Neural progenitor cell (in vitro differentiated cells): ENCODE measurements at regions not wholly inside any gene's neighbourhood (a gene's known extent, or its start where the extent isn't known, plus 50 kb on each side); places are given as distances from the start of the nearest gene placed in this dataset.

Experiments
- DNase-seq: peaks from one replicate; pipeline ENCODE4 v3.0.0-alpha.2; 2016; ENCODE audit warnings: low spot score
- H2AFZ ChIP-seq: fragments of 200-600 bp; sonication (generic); replicated peaks from 2 replicates; pipeline ENCODE4 v1.6.1; 2016; ENCODE audit warnings: antibody characterized with exemption
- H3F3A ChIP-seq: fragments of 200-600 bp; sonication (generic); 2 replicates; pipeline ENCODE4 v1.6.1; 2016; ENCODE audit warnings: antibody characterized with exemption, low read depth
- H3K27ac ChIP-seq: fragments of 200-600 bp; sonication (generic); 2 replicates; pipeline ENCODE4 v1.5.1; 2016; ENCODE audit warnings: mild to moderate bottlenecking
- H3K27me3 ChIP-seq: fragments of 200-600 bp; sonication (generic); 2 replicates; pipeline ENCODE4 v1.6.1; 2016; ENCODE audit warnings: mild to moderate bottlenecking, moderate library complexity
- H3K36me3 ChIP-seq: fragments of 200-600 bp; sonication (generic); 2 replicates; pipeline ENCODE4 v1.5.1; 2016
- H3K4me1 ChIP-seq: fragments of 200-600 bp; sonication (generic); 2 replicates; pipeline ENCODE4 v1.6.1; 2016; ENCODE audit warnings: mixed run types
- H3K4me2 ChIP-seq: fragments of 200-600 bp; sonication (generic); 2 replicates; pipeline ENCODE4 v1.6.1; 2016
- H3K4me3 ChIP-seq: fragments of 200-600 bp; sonication (generic); 2 replicates; pipeline ENCODE4 v1.5.1; 2016
- H3K79me2 ChIP-seq: fragments of 200-600 bp; sonication (generic); 2 replicates; pipeline ENCODE4 v1.6.1; 2016; ENCODE audit warnings: low read depth
- H3K9ac ChIP-seq: fragments of 200-600 bp; sonication (generic); 2 replicates; pipeline ENCODE4 v1.6.1; 2016
- H3K9me3 ChIP-seq: fragments of 200-600 bp; sonication (generic); 2 replicates; pipeline ENCODE4 v1.5.1; 2016; ENCODE audit warnings: low read depth
- H4K20me1 ChIP-seq: fragments of 200-600 bp; sonication (generic); 2 replicates; pipeline ENCODE4 v1.6.1; 2016; ENCODE audit warnings: low read depth
- H3K27ac Mint-ChIP-seq: 3 replicates; pipeline ENCODE4 v1.8.0; 2021; ENCODE audit warnings: mixed read lengths
- H3K27me3 Mint-ChIP-seq: 2 replicates; pipeline ENCODE4 v1.8.0; 2022; ENCODE audit warnings: low read depth, mild to moderate bottlenecking, inconsistent platforms, moderate library complexity, mixed read lengths; ENCODE audit not compliant: insufficient read depth
- H3K36me3 Mint-ChIP-seq: 3 replicates; pipeline ENCODE4 v1.8.0; 2021; ENCODE audit warnings: mixed read lengths
- H3K4me1 Mint-ChIP-seq: 3 replicates; pipeline ENCODE4 v1.8.0; 2021; ENCODE audit warnings: mixed read lengths
- H3K4me3 Mint-ChIP-seq: 3 replicates; pipeline ENCODE4 v1.8.0; 2021; ENCODE audit warnings: mild to moderate bottlenecking, moderate library complexity, mixed read lengths
- H3K9me3 Mint-ChIP-seq: 3 replicates; pipeline ENCODE4 v1.8.0; 2020; ENCODE audit warnings: mixed read lengths
- CTCF ChIP-seq: fragments of 200-600 bp; sonication (generic); IDR thresholded peaks from 2 replicates; pipeline ENCODE4 v1.5.1; 2017; ENCODE audit warnings: antibody characterized with exemption, mild to moderate bottlenecking
- EZH2 ChIP-seq: fragments of 200-600 bp; sonication (generic); IDR thresholded peaks from 2 replicates; pipeline ENCODE4 v1.6.1; 2017; ENCODE audit warnings: antibody characterized with exemption, mild to moderate bottlenecking, moderate library complexity
- EZH2phosphoT487 ChIP-seq: fragments of 200-600 bp; sonication (generic); IDR thresholded peaks from 2 replicates; pipeline ENCODE4 v1.6.1; 2017; ENCODE audit warnings: antibody characterized with exemption

- no peak overlapping the region for H2AFZ ChIP-seq
- H3K27ac ChIP-seq, result no peak overlapping the region
- H3K4me2 ChIP-seq, result no peak overlapping the region
- H3K36me3 ChIP-seq, result no peaks in the 10 kb centered on the region
- H3F3A ChIP-seq, result peaks cover 6% of the 10 kb centered on the region
- Mint-ChIP-seq H3K27me3 (peaks cover 1% of the 10 kb centered on the region), H3K4me3 (no peak overlapping the region), H3K4me1 (peaks cover 2% of the 10 kb centered on the region), H3K9me3 (peaks cover 5% of the 10 kb centered on the region), H3K36me3 (no peaks in the 10 kb centered on the region), H3K27ac (no peak overlapping the region)
- H3K4me1 ChIP-seq, result peaks cover 12% of the 10 kb centered on the region
- no peaks in the 10 kb centered on the region for H3K27me3 ChIP-seq
- H3K79me2 ChIP-seq, result no peaks in the 10 kb centered on the region
- no peaks in the 10 kb centered on the region for H3K9me3 ChIP-seq
- H4K20me1 ChIP-seq, result peaks cover 4% of the 10 kb centered on the region
- H3K9ac ChIP-seq, result no peak overlapping the region
- TF ChIP-seq EZH2phosphoT487 (no peak), CTCF (no peak), EZH2 (no peak)
- H3K4me3 ChIP-seq, result no peak overlapping the region
- DNase-seq, result no peak
These were observed 57.1 kb upstream of the PPP2R5A start for GRCh38 chr1:212228076-212228475.

GRCh38 chr1:212228591-212229119, 56.6 kb upstream of the PPP2R5A start:
- Histone ChIP-seq H3K4me3 (no peak overlapping the region), H3K36me3 (no peaks in the 10 kb centered on the region), H3K79me2 (no peaks in the 10 kb centered on the region), H3K9me3 (no peaks in the 10 kb centered on the region), H3K4me1 (peaks cover 12% of the 10 kb centered on the region), H3K27me3 (no peaks in the 10 kb centered on the region), H3K27ac (no peak overlapping the region), H3F3A (peaks cover 6% of the 10 kb centered on the region), H3K9ac (no peak overlapping the region), H4K20me1 (peaks cover 4% of the 10 kb centered on the region), H3K4me2 (no peak overlapping the region), H2AFZ (no peak overlapping the region)
- no peak overlapping the region for H3K27ac Mint-ChIP-seq
- peaks cover 3% of the 10 kb centered on the region for H3K27me3 Mint-ChIP-seq
- peaks cover 9% of the 10 kb centered on the region for H3K9me3 Mint-ChIP-seq
- DNase-seq, result no peak
- no peaks in the 10 kb centered on the region for H3K36me3 Mint-ChIP-seq
- peaks cover 8% of the 10 kb centered on the region for H3K4me1 Mint-ChIP-seq
- no peak overlapping the region for H3K4me3 Mint-ChIP-seq
- no peak for TF ChIP-seq EZH2phosphoT487

GRCh38 chr1:212229654-212230053, 55.6 kb upstream of the PPP2R5A start:
- Mint-ChIP-seq H3K36me3 (no peaks in the 10 kb centered on the region), H3K27ac (no peak overlapping the region), H3K9me3 (peaks cover 9% of the 10 kb centered on the region), H3K4me1 (peaks cover 14% of the 10 kb centered on the region), H3K4me3 (no peak overlapping the region), H3K27me3 (peaks cover 3% of the 10 kb centered on the region)
- Histone ChIP-seq H3K79me2 (no peaks in the 10 kb centered on the region), H3K9me3 (no peaks in the 10 kb centered on the region), H3K4me2 (no peak overlapping the region), H3K4me1 (peaks cover 12% of the 10 kb centered on the region), H3K27me3 (no peaks in the 10 kb centered on the region), H3K27ac (no peak overlapping the region), H4K20me1 (peaks cover 4% of the 10 kb centered on the region), H2AFZ (no peak overlapping the region), H3K36me3 (no peaks in the 10 kb centered on the region), H3K4me3 (no peak overlapping the region), H3K9ac (no peak overlapping the region), H3F3A (peaks cover 6% of the 10 kb centered on the region)
- DNase-seq, result no peak
- TF ChIP-seq EZH2phosphoT487, result no peak
- no peak for TF ChIP-seq CTCF
- TF ChIP-seq EZH2, result no peak

- Histone ChIP-seq H3K9me3 (no peaks in the 10 kb centered on the region), H4K20me1 (peaks cover 4% of the 10 kb centered on the region), H3K4me2 (no peak overlapping the region), H3K27me3 (no peaks in the 10 kb centered on the region), H3K4me1 (peaks cover 11% of the 10 kb centered on the region), H3F3A (peaks cover 6% of the 10 kb centered on the region), H3K9ac (no peak overlapping the region), H3K79me2 (no peaks in the 10 kb centered on the region), H3K4me3 (no peak overlapping the region), H2AFZ (no peak overlapping the region), H3K36me3 (no peaks in the 10 kb centered on the region), H3K27ac (no peak overlapping the region)
- no peak for DNase-seq
- Mint-ChIP-seq H3K9me3 (peaks cover 9% of the 10 kb centered on the region), H3K4me1 (peaks cover 18% of the 10 kb centered on the region), H3K27me3 (peaks cover 3% of the 10 kb centered on the region), H3K27ac (no peak overlapping the region), H3K4me3 (no peak overlapping the region), H3K36me3 (no peaks in the 10 kb centered on the region)
- TF ChIP-seq EZH2, result no peak
- TF ChIP-seq CTCF, result no peak
- TF ChIP-seq EZH2phosphoT487, result no peak
These were observed 54.9 kb upstream of the PPP2R5A start for GRCh38 chr1:212230329-212230728.
